HG03558 (cell line): ENCODE measurements at regions not wholly inside any gene's neighbourhood (a gene's known extent, or its start where the extent isn't known, plus 50 kb on each side); places are given as distances from the start of the nearest gene placed in this dataset.
A peak's percentile ranks its signal among the peaks of the same experiment; 100 is the strongest.

ENCODE experiments used
- ATAC-seq: cut with Tn5 transposase; IDR thresholded peaks from one replicate; pipeline ENCODE4 v1.9.1; 2021; ENCODE audit warnings: moderate number of reproducible peaks; ENCODE audit not compliant: unreplicated experiment; ENCODE audit errors: extremely low read depth

GRCh38 chr15:77541421-77542181, 91.1 kb downstream of the LINGO1 start:
- no peak for ATAC-seq

DNA sequence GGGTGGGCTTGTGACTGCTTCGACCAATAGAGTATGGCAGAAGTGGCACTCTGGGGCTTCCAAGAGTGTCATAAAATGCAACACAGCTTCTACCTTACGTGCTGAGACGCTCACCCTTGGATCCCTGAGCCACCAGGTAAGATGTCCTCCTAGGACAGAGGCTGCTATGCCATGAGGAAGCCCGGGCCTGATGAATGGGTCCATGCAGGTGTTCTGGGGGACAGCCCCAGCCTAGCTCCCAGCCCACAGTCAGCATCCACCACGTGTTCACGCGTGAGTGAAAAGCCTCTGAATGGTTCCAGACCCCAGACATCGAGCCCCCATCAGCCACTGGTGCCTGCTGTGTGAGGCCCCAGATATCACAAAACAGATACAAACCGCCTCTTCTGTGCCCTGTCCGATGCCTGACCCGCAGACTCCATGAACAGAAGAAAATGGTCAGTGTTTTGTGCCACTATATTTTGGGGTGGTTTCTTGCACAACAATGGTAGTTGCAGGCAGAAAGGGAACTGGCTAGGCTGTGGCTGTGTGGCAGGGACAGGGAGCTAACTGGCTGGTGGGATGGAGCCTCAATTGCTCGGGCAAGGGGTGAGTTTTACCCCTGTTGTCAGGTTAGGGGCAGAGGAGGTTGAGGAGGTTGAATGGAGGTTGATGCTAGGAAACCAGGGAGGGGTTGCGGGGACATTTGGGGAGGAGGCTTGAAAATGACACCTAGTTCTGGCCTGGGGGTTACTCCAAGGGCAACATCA, 92.2 kb downstream of the LINGO1 start:
- ATAC-seq, result no peak

DNA sequence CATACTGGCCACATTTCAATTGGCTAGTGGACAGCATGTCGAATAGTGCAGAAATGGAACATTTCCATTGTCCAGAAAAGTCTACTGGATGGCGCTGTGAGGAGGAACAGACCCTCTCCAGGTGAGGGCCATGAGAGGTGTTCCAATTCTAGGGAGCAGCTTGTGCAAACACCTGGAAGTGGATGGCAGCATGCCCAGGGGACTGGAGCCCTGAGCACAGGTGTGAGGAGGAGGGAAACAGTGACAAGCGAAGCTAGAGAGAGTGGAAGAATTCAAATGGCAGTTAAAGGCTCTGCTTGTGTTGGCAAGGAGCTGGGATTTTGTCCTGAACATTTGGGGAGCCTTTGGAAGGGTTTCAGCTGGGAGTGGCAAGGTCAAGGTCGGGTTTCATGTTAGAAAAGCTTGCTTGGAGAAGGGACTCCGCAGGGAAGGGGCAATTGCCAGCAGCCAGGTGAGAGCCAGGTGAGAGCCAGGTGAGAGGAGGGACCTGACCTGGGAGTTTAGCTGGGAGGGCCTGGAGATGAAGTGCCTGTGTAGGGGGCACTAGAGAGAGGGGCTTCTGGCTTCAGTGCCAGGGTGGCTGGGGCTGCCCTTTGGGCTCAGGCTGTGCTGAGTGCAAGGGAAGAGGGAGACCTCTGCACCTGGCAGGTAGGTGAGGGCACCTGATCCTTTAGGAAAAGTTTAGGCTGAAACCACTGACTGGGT, 93.8 kb downstream of the LINGO1 start:
- no peak for ATAC-seq

DNA sequence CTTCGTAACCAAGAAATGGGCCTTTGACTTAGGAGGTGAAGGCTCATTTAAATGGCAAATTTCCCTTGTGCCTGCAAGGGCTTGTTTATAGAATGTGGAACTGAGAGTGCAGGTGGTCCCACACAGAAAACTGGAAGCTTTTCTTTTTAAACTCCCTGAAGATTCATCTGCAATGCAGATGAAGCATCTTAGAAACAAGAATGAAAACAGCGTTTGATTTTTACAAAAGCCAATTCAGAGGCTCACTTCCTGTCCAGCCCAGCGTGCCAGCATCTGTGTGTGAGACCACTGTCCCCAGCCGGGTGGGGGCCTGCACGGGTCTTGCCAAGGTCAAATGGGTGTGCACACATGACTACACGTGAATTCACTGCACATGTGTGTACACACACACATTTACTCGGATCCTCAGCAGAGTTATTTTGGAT, 94.7 kb downstream of the LINGO1 start:
- ATAC-seq, result peak; percentile 63

- no peak for ATAC-seq
Measured at GRCh38 chr15:77537006-77537405, 95.7 kb downstream of the LINGO1 start.

DNA sequence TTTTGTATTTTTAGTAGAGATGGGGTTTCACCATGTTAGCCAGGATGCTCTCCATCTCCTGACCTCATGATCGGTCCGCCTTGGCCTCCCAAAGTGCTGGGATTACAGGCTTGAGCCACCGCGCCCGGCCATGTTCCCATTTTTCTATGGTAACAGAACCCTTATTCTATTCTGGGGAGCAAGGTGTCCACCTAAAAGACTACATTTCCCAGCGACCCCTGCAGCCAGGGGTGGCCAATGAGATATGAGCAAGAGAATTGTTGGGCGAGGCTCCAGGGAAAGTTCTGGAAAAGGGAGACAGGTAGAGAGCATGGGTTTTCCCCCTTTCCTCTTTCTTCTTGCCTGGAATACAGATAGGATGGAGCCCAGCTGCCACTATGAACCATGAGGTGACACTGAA, 96.9 kb downstream of the LINGO1 start:
- ATAC-seq, result no peak
